GM12892 (cell line): ENCODE measurements at regions not wholly inside any gene's neighbourhood (a gene's known extent, or its start where the extent isn't known, plus 50 kb on each side); places are given as distances from the start of the nearest gene placed in this dataset.

Experiments
- POLR2A ChIP-seq: IDR thresholded peaks from 2 replicates; pipeline ENCODE4 v1.6.1; 2011; ENCODE audit warnings: low read depth, low read length, control low read depth
- POLR2AphosphoS5 ChIP-seq: IDR thresholded peaks from 2 replicates; pipeline ENCODE4 v1.6.1; 2011; ENCODE audit warnings: low read depth, low read length, control low read depth
- TAF1 ChIP-seq: IDR thresholded peaks from 2 replicates; pipeline ENCODE4 v1.6.1; 2011; ENCODE audit warnings: low read depth, mild to moderate bottlenecking, control low read depth, low read length, borderline replicate concordance

- TF ChIP-seq POLR2A (no peak), POLR2AphosphoS5 (no peak), TAF1 (no peak)
These were observed 70.3 kb upstream of the CHODL start for GRCh38 chr21:18174370-18174769.
